HL-60 (cell line): ENCODE measurements at regions not wholly inside any gene's neighbourhood (a gene's known extent, or its start where the extent isn't known, plus 50 kb on each side); places are given as distances from the start of the nearest gene placed in this dataset.

Source experiments
- DNase-seq, 2 experiments: peaks; one replicate each; pipeline ENCODE4 v3.0.0-alpha.2; 2010 to 2020; ENCODE audit warnings: low read depth in 1 of 2, low spot score in 1 of 2
- H3K27ac ChIP-seq: fragments of 250-450 bp; sonication (Bioruptor Pico); replicated peaks from 2 replicates; pipeline ENCODE4 v1.5.1; 2020; ENCODE audit warnings: mild to moderate bottlenecking, moderate library complexity
- H3K27me3 ChIP-seq: fragments of 250-450 bp; sonication (Bioruptor Pico); 2 replicates; pipeline ENCODE4 v1.5.1; 2021; ENCODE audit warnings: mild to moderate bottlenecking, moderate library complexity; ENCODE audit not compliant: insufficient read depth, poor library complexity, severe bottlenecking
- H3K4me3 ChIP-seq: replicated peaks from 2 replicates; pipeline ENCODE4 v1.5.1; 2011; ENCODE audit warnings: mild to moderate bottlenecking, control low read depth, low read length; ENCODE audit not compliant: insufficient read depth
- CTCF ChIP-seq: IDR thresholded peaks from one replicate; pipeline ENCODE4 v1.5.1; 2011; ENCODE audit warnings: low read length, control low read depth, inconsistent platforms; ENCODE audit not compliant: insufficient read depth
- GABPA ChIP-seq: IDR thresholded peaks from 2 replicates; pipeline ENCODE4 v1.6.1; 2012; ENCODE audit warnings: low read depth
- POLR2AphosphoS5 ChIP-seq: IDR thresholded peaks from 2 replicates; pipeline ENCODE4 v1.6.1; 2012; ENCODE audit warnings: low read depth
- REST ChIP-seq: IDR thresholded peaks from 2 replicates; pipeline ENCODE4 v1.6.1; 2012; ENCODE audit warnings: low read depth; ENCODE audit not compliant: insufficient replicate concordance
- SPI1 ChIP-seq: IDR thresholded peaks from 2 replicates; pipeline ENCODE4 v1.6.1; 2012; ENCODE audit warnings: low read depth, mild to moderate bottlenecking, borderline replicate concordance

- TF ChIP-seq POLR2AphosphoS5 = no peak
- TF ChIP-seq REST = no peak
- no peak for TF ChIP-seq CTCF
- no peak for TF ChIP-seq SPI1
- no peak for TF ChIP-seq GABPA
- no peak for DNase-seq
- H3K27ac ChIP-seq = no peak overlapping the region
Observed at GRCh38 chr20:24798930-24799705, 150.0 kb upstream of the CST7 start.

GRCh38 chr20:24799971-24800580 is 149.0 kb upstream of the CST7 start:
- Histone ChIP-seq H3K4me3 (no peak overlapping the region), H3K27ac (no peak overlapping the region), H3K27me3 (no peaks in the 10 kb centered on the region)
- DNase-seq = no peak
- TF ChIP-seq CTCF = no peak
- no peak for TF ChIP-seq GABPA
- TF ChIP-seq REST = no peak
- no peak for TF ChIP-seq SPI1
- no peak for TF ChIP-seq POLR2AphosphoS5

More at GRCh38 chr20:24798930-24799705, 150.0 kb upstream of the CST7 start:
- Histone ChIP-seq H3K27me3 (peaks cover 5% of the 10 kb centered on the region), H3K4me3 (no peak overlapping the region)

GRCh38 chr20:24802286-24802820 is 146.7 kb upstream of the CST7 start:
- Histone ChIP-seq H3K27me3 (no peaks in the 10 kb centered on the region), H3K4me3 (no peak overlapping the region), H3K27ac (no peak overlapping the region)
- TF ChIP-seq POLR2AphosphoS5 (no peak), CTCF (no peak), REST (no peak), SPI1 (no peak), GABPA (no peak)
- DNase-seq = no peak
